Smooth muscle cell (in vitro differentiated cells): ENCODE measurements at regions not wholly inside any gene's neighbourhood (a gene's known extent, or its start where the extent isn't known, plus 50 kb on each side); places are given as distances from the start of the nearest gene placed in this dataset.

Source experiments
- DNase-seq: peaks from one replicate; lab custom pipeline; 2025; ENCODE audit not compliant: unreplicated experiment; lab: John Stamatoyannopoulos, UW
- H2AFZ ChIP-seq: fragments of 200-600 bp; sonication (generic); 2 replicates; pipeline ENCODE4 v1.6.0; 2016; ENCODE audit warnings: antibody characterized with exemption, low read depth, mild to moderate bottlenecking
- H3F3A ChIP-seq: fragments of 200-600 bp; sonication (generic); 2 replicates; pipeline ENCODE4 v1.6.0; 2017; ENCODE audit warnings: antibody characterized with exemption, low read depth
- H3K27ac ChIP-seq: fragments of 200-600 bp; sonication (generic); 2 replicates; pipeline ENCODE4 v1.5.1; 2016; ENCODE audit warnings: low read depth, mild to moderate bottlenecking
- H3K27me3 ChIP-seq: fragments of 200-600 bp; sonication (generic); 2 replicates; pipeline ENCODE4 v1.6.1; 2016; ENCODE audit warnings: low read depth, mild to moderate bottlenecking
- H3K36me3 ChIP-seq: fragments of 200-600 bp; sonication (generic); 2 replicates; pipeline ENCODE4 v1.5.1; 2016; ENCODE audit warnings: low read depth
- H3K4me1 ChIP-seq: fragments of 200-600 bp; sonication (generic); 2 replicates; pipeline ENCODE4 v1.5.1; 2016; ENCODE audit warnings: low read depth
- H3K4me2 ChIP-seq: fragments of 200-600 bp; sonication (generic); 2 replicates; pipeline ENCODE4 v1.6.0; 2016; ENCODE audit warnings: mild to moderate bottlenecking
- H3K4me3 ChIP-seq: fragments of 200-600 bp; sonication (generic); 2 replicates; pipeline ENCODE4 v1.5.1; 2016; ENCODE audit warnings: mild to moderate bottlenecking
- H3K79me2 ChIP-seq: fragments of 200-600 bp; sonication (generic); 2 replicates; pipeline ENCODE4 v1.6.0; 2016; ENCODE audit warnings: low read depth, mild to moderate bottlenecking
- H3K9ac ChIP-seq: fragments of 200-600 bp; sonication (generic); 2 replicates; pipeline ENCODE4 v1.6.0; 2016; ENCODE audit warnings: low read depth
- H3K9me3 ChIP-seq: fragments of 200-600 bp; sonication (generic); replicated peaks from 2 replicates; pipeline ENCODE4 v1.5.1; 2016; ENCODE audit warnings: low read depth
- H4K20me1 ChIP-seq: fragments of 200-600 bp; sonication (generic); 2 replicates; pipeline ENCODE4 v1.6.0; 2016; ENCODE audit warnings: low read depth
- WGBS: methylation state at CpG from one replicate; pipeline ENCODE4 v1.1.7; 2016; ENCODE audit warnings: low lambda C conversion rate; 5-methylcytosine and 5-hydroxymethylcytosine counted together
- TF ChIP-seq, protein P1 (sequence below): fragments of 200-600 bp; sonication (generic); IDR thresholded peaks from 2 replicates; pipeline ENCODE4 v1.5.1; 2017; ENCODE audit warnings: borderline replicate concordance, mild to moderate bottlenecking, antibody characterized with exemption; ENCODE audit not compliant: insufficient read depth, poor library complexity, severe bottlenecking

DNA sequence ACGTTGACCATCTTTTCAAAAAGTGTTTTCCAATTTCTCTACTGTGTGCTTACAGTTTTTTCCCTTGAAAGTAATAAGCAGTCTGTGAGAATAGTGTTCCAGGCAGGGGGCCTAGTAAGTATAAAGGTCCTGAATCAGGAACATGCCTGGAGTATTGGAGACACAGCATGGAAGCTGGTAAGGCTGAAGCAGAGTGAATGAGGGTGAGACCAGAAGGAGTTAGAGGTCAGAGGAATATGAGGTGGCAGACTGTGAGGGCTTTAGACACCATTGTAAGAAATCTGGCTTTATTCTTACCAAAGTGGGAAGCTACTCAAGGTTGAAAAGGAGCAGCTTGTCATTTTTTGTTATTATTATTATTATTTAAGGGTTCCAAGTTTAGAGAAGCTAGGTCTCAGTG, 107.4 kb downstream of the CT47B1 start:
- Histone ChIP-seq H3F3A (no peaks in the 10 kb centered on the region), H4K20me1 (no peaks in the 10 kb centered on the region), H3K9ac (no peak overlapping the region), H3K9me3 (peaks cover 4% of the 10 kb centered on the region), H3K79me2 (no peaks in the 10 kb centered on the region), H3K4me3 (no peak overlapping the region), H3K4me1 (no peaks in the 10 kb centered on the region), H2AFZ (no peak overlapping the region), H3K27ac (no peak overlapping the region), H3K36me3 (no peaks in the 10 kb centered on the region), H3K4me2 (no peak overlapping the region), H3K27me3 (no peaks in the 10 kb centered on the region)
- no peak for DNase-seq
- TF ChIP-seq, protein P1, sequence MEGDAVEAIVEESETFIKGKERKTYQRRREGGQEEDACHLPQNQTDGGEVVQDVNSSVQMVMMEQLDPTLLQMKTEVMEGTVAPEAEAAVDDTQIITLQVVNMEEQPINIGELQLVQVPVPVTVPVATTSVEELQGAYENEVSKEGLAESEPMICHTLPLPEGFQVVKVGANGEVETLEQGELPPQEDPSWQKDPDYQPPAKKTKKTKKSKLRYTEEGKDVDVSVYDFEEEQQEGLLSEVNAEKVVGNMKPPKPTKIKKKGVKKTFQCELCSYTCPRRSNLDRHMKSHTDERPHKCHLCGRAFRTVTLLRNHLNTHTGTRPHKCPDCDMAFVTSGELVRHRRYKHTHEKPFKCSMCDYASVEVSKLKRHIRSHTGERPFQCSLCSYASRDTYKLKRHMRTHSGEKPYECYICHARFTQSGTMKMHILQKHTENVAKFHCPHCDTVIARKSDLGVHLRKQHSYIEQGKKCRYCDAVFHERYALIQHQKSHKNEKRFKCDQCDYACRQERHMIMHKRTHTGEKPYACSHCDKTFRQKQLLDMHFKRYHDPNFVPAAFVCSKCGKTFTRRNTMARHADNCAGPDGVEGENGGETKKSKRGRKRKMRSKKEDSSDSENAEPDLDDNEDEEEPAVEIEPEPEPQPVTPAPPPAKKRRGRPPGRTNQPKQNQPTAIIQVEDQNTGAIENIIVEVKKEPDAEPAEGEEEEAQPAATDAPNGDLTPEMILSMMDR = no peak
- WGBS = 79% methylated on average over 1 of the region's 1 CpG

DNA sequence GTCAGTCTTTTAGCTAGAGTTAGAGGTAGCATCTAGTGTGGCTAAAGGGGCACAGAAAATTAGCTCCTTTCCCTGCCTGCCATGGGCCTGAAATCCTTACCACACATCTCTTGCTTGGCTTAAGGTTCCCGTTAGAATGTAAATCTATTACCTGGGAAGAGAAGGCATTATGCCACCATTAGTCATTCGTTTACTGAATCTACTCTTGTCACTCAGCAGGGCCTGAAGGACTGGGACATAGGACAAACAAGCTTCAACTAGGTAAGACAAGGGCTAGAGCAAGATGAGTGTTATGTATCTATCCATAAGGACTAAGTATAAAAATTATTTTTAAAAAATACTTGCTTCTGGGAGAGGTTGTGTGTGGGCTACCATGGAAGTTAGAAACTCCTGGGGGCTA, 112.4 kb downstream of the CT47B1 start:
- peaks cover 4% of the 10 kb centered on the region for H3K9me3 ChIP-seq
- no peak overlapping the region for H3K4me2 ChIP-seq
- no peaks in the 10 kb centered on the region for H4K20me1 ChIP-seq
- H2AFZ ChIP-seq = no peak overlapping the region
- TF ChIP-seq, protein P1 = no peak
- no peak for DNase-seq
- H3K4me1 ChIP-seq = no peaks in the 10 kb centered on the region
- H3K9ac ChIP-seq = no peak overlapping the region
- H3K4me3 ChIP-seq = no peak overlapping the region
- no peaks in the 10 kb centered on the region for H3F3A ChIP-seq
- H3K36me3 ChIP-seq = no peaks in the 10 kb centered on the region
- WGBS = 56% methylated on average over 2 of the region's 2 CpGs
- no peaks in the 10 kb centered on the region for H3K27me3 ChIP-seq
- no peak overlapping the region for H3K27ac ChIP-seq
- no peaks in the 10 kb centered on the region for H3K79me2 ChIP-seq

DNA sequence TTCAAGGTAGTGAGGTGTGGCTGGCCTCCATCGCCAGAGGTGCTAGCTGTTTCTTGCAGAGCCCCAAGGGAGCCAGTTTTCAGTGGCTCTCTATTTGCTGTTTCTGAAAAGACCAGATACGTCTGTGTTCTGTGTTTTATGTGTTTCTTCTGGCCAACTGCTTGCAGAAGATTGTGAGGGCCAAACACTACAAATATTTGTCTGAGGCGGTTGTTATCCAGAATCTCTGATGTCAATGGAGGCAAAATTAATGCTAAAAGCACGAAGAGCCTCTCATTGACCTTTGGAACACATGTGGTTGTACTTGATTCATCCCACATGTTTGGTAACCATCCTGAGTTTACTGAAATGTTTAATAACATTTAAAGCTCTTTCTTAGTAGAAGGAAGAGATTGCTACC, 113.9 kb downstream of the CT47B1 start:
- H2AFZ ChIP-seq = no peak overlapping the region

DNA sequence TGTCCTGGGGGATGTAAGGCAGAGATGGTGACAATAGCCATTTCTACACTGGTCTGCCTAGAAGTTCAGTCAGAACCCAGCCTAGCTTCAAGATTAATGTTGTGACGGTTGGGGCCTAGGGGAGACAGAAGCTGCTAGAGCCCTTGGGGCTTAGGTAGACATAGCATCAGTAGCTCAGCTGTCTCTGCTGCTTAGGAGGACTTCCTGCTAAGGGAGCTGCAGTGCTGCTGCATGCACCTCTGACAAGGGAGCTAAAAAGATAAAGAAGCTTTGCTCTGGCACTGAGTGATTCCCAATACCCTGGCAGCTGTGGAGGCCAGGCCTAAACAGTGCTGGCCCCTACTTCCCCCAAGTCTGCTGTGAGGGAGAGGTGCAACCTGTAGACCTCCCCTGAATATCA, 116.0 kb downstream of the CT47B1 start:
- Histone ChIP-seq H3K36me3 (no peaks in the 10 kb centered on the region), H3K9ac (no peak overlapping the region), H2AFZ (no peak overlapping the region), H3K79me2 (no peaks in the 10 kb centered on the region), H3K4me3 (no peak overlapping the region), H3K4me2 (no peak overlapping the region), H3F3A (no peaks in the 10 kb centered on the region), H3K9me3 (peaks cover 4% of the 10 kb centered on the region), H3K4me1 (no peaks in the 10 kb centered on the region), H3K27me3 (no peaks in the 10 kb centered on the region), H4K20me1 (no peaks in the 10 kb centered on the region), H3K27ac (no peak overlapping the region)
- TF ChIP-seq, protein P1 = no peak
- 71% methylated on average over 1 of the region's 1 CpG for WGBS
- DNase-seq = no peak

More for the DNA sequence above, 113.9 kb downstream of the CT47B1 start:
- Histone ChIP-seq H3K36me3 (no peaks in the 10 kb centered on the region), H3K4me1 (no peaks in the 10 kb centered on the region), H3K79me2 (no peaks in the 10 kb centered on the region), H3K27me3 (no peaks in the 10 kb centered on the region), H4K20me1 (no peaks in the 10 kb centered on the region), H3K9ac (no peak overlapping the region), H3K9me3 (peaks cover 4% of the 10 kb centered on the region), H3F3A (no peaks in the 10 kb centered on the region), H3K4me3 (no peak overlapping the region), H3K27ac (no peak overlapping the region), H3K4me2 (no peak overlapping the region)
- no peak for DNase-seq
- WGBS = 73% methylated on average over 4 of the region's 4 CpGs
- TF ChIP-seq, protein P1 = no peak
